Activated naive CD8-positive, alpha-beta T cell treated with anti-CD3 and anti-CD28 coated beads, Interleukin-2, amount 10 ng/mL, durations not matched to agents 7 days and 5 days (primary cell): ENCODE measurements at regions not wholly inside any gene's neighbourhood (a gene's known extent, or its start where the extent isn't known, plus 50 kb on each side); places are given as distances from the start of the nearest gene placed in this dataset.

ENCODE experiments used
- ATAC-seq: fragments of 150-1000 bp; cut with Tn5 transposase; one replicate; pipeline ENCODE4 v1.10.0; 2021; ENCODE audit warnings: low read depth, moderate library complexity
- POLR2A ChIA-PET: fragments of 350-600 bp; sonication (Branson Sonifier 250); formaldehyde crosslinking; loops from one replicate; lab custom pipeline; 2021; ENCODE audit warnings: antibody characterized with exemption; lab: Charles Lee
- DNase-seq: peaks from one replicate; pipeline ENCODE4 v3.0.0; 2021
- H3K27ac Mint-ChIP-seq: one replicate; pipeline ENCODE4 v1.8.0; 2022; ENCODE audit warnings: mild to moderate bottlenecking, mixed read lengths
- H3K27me3 Mint-ChIP-seq: one replicate; pipeline ENCODE4 v1.8.0; 2022; ENCODE audit warnings: mild to moderate bottlenecking, moderate library complexity, mixed read lengths
- H3K36me3 Mint-ChIP-seq: one replicate; pipeline ENCODE4 v1.8.0; 2021; ENCODE audit warnings: mild to moderate bottlenecking, mixed read lengths
- H3K4me1 Mint-ChIP-seq: one replicate; pipeline ENCODE4 v1.8.0; 2021; ENCODE audit warnings: mixed read lengths
- H3K4me3 Mint-ChIP-seq: one replicate; pipeline ENCODE4 v1.8.0; 2022; ENCODE audit warnings: mild to moderate bottlenecking, moderate library complexity, mixed read lengths
- H3K9me3 Mint-ChIP-seq: one replicate; pipeline ENCODE4 v1.8.0; 2021; ENCODE audit warnings: mixed read lengths

GRCh38 chr1:221075911-221076310 lies 196.7 kb downstream of the HLX start:
- Mint-ChIP-seq H3K9me3 (no peaks in the 10 kb centered on the region), H3K27ac (no peak overlapping the region), H3K27me3 (no peaks in the 10 kb centered on the region), H3K4me1 (no peaks in the 10 kb centered on the region), H3K36me3 (no peaks in the 10 kb centered on the region), H3K4me3 (no peak overlapping the region)
- ATAC-seq (no peak), DNase-seq (no peak)
- POLR2A ChIA-PET: no interaction called here

GRCh38 chr1:221076391-221076811 lies 197.2 kb downstream of the HLX start:
- ATAC-seq (no peak), DNase-seq (no peak)
- H3K9me3 Mint-ChIP-seq: no peaks in the 10 kb centered on the region
- H3K4me3 Mint-ChIP-seq: no peak overlapping the region
- POLR2A ChIA-PET: no interaction called here
- no peaks in the 10 kb centered on the region for H3K36me3 Mint-ChIP-seq
- no peaks in the 10 kb centered on the region for H3K27me3 Mint-ChIP-seq
- H3K4me1 Mint-ChIP-seq: no peaks in the 10 kb centered on the region
- no peak overlapping the region for H3K27ac Mint-ChIP-seq

GRCh38 chr1:221078260-221078965 lies 199.2 kb downstream of the HLX start:
- no peak overlapping the region for H3K4me3 Mint-ChIP-seq
- ATAC-seq (no peak), DNase-seq (no peak)
- no peaks in the 10 kb centered on the region for H3K27me3 Mint-ChIP-seq
- no peaks in the 10 kb centered on the region for H3K36me3 Mint-ChIP-seq
- POLR2A ChIA-PET: no interaction called here
- no peaks in the 10 kb centered on the region for H3K9me3 Mint-ChIP-seq
- no peaks in the 10 kb centered on the region for H3K4me1 Mint-ChIP-seq
- H3K27ac Mint-ChIP-seq: no peak overlapping the region

GRCh38 chr1:221083902-221084301 lies 204.7 kb downstream of the HLX start:
- no peaks in the 10 kb centered on the region for H3K36me3 Mint-ChIP-seq

GRCh38 chr1:221084681-221085080 lies 205.4 kb downstream of the HLX start:
- ATAC-seq (no peak), DNase-seq (no peak)
- H3K4me1 Mint-ChIP-seq: no peaks in the 10 kb centered on the region
- H3K27ac Mint-ChIP-seq: no peak overlapping the region
- no peaks in the 10 kb centered on the region for H3K27me3 Mint-ChIP-seq
- POLR2A ChIA-PET: no interaction called here
- no peak overlapping the region for H3K4me3 Mint-ChIP-seq
- H3K36me3 Mint-ChIP-seq: no peaks in the 10 kb centered on the region
- H3K9me3 Mint-ChIP-seq: peaks cover 2% of the 10 kb centered on the region

More at GRCh38 chr1:221083902-221084301, 204.7 kb downstream of the HLX start:
- no peaks in the 10 kb centered on the region for H3K27me3 Mint-ChIP-seq
- no peak for DNase-seq
- POLR2A ChIA-PET: no interaction called here
- H3K4me1 Mint-ChIP-seq: no peaks in the 10 kb centered on the region
- H3K9me3 Mint-ChIP-seq: peaks cover 2% of the 10 kb centered on the region
- H3K4me3 Mint-ChIP-seq: no peak overlapping the region
- H3K27ac Mint-ChIP-seq: no peak overlapping the region
- ATAC-seq: no peak

- Mint-ChIP-seq H3K36me3 (no peaks in the 10 kb centered on the region), H3K9me3 (peaks cover 2% of the 10 kb centered on the region), H3K27ac (no peak overlapping the region), H3K27me3 (no peaks in the 10 kb centered on the region), H3K4me3 (no peak overlapping the region), H3K4me1 (no peaks in the 10 kb centered on the region)
- POLR2A ChIA-PET: no interaction called here
- no peak for DNase-seq
- ATAC-seq: no peak
Measured at GRCh38 chr1:221085701-221086375, 206.6 kb downstream of the HLX start.

GRCh38 chr1:221087919-221088318 lies 208.7 kb downstream of the HLX start:
- no peaks in the 10 kb centered on the region for H3K36me3 Mint-ChIP-seq
- H3K9me3 Mint-ChIP-seq: peaks cover 2% of the 10 kb centered on the region
- no peak overlapping the region for H3K4me3 Mint-ChIP-seq
- DNase-seq (no peak), ATAC-seq (no peak)
- POLR2A ChIA-PET: no interaction called here
- H3K4me1 Mint-ChIP-seq: no peaks in the 10 kb centered on the region
- no peak overlapping the region for H3K27ac Mint-ChIP-seq
- H3K27me3 Mint-ChIP-seq: no peaks in the 10 kb centered on the region

GRCh38 chr1:221089273-221089672 lies 210.0 kb downstream of the HLX start:
- Mint-ChIP-seq H3K36me3 (no peaks in the 10 kb centered on the region), H3K27ac (no peak overlapping the region), H3K27me3 (no peaks in the 10 kb centered on the region), H3K4me3 (no peak overlapping the region), H3K4me1 (no peaks in the 10 kb centered on the region), H3K9me3 (peaks cover 2% of the 10 kb centered on the region)
- DNase-seq: no peak
- POLR2A ChIA-PET: no interaction called here
- no peak for ATAC-seq

- H3K27ac Mint-ChIP-seq: no peak overlapping the region
- H3K4me3 Mint-ChIP-seq: no peak overlapping the region
- no peaks in the 10 kb centered on the region for H3K27me3 Mint-ChIP-seq
- no peaks in the 10 kb centered on the region for H3K36me3 Mint-ChIP-seq
- no peak for ATAC-seq
- DNase-seq: no peak
- no peaks in the 10 kb centered on the region for H3K9me3 Mint-ChIP-seq
- POLR2A ChIA-PET: no interaction called here
- H3K4me1 Mint-ChIP-seq: no peaks in the 10 kb centered on the region
Measured at GRCh38 chr1:221089803-221090202, 210.6 kb downstream of the HLX start.

- H3K4me1 Mint-ChIP-seq: no peaks in the 10 kb centered on the region
- H3K4me3 Mint-ChIP-seq: no peak overlapping the region
- H3K27me3 Mint-ChIP-seq: no peaks in the 10 kb centered on the region
- ATAC-seq (no peak), DNase-seq (no peak)
- H3K36me3 Mint-ChIP-seq: no peaks in the 10 kb centered on the region
- peaks cover 7% of the 10 kb centered on the region for H3K9me3 Mint-ChIP-seq
- POLR2A ChIA-PET: no interaction called here
- no peak overlapping the region for H3K27ac Mint-ChIP-seq
Measured at GRCh38 chr1:221093903-221094791, 214.9 kb downstream of the HLX start.

GRCh38 chr1:221097479-221098281 lies 218.4 kb downstream of the HLX start:
- H3K27ac Mint-ChIP-seq: no peak overlapping the region
- H3K36me3 Mint-ChIP-seq: no peaks in the 10 kb centered on the region
- no peaks in the 10 kb centered on the region for H3K27me3 Mint-ChIP-seq
- H3K4me1 Mint-ChIP-seq: no peaks in the 10 kb centered on the region
- DNase-seq (no peak), ATAC-seq (no peak)
- POLR2A ChIA-PET: no interaction called here
- H3K4me3 Mint-ChIP-seq: no peak overlapping the region
- H3K9me3 Mint-ChIP-seq: peaks cover 7% of the 10 kb centered on the region

GRCh38 chr1:221098471-221099405 lies 219.5 kb downstream of the HLX start:
- H3K9me3 Mint-ChIP-seq: peaks cover 9% of the 10 kb centered on the region
- no peaks in the 10 kb centered on the region for H3K4me1 Mint-ChIP-seq
- H3K27ac Mint-ChIP-seq: no peak overlapping the region
- no peak for ATAC-seq
- DNase-seq: no peak
- H3K27me3 Mint-ChIP-seq: no peaks in the 10 kb centered on the region
- no peaks in the 10 kb centered on the region for H3K36me3 Mint-ChIP-seq
- H3K4me3 Mint-ChIP-seq: no peak overlapping the region
- POLR2A ChIA-PET: no interaction called here
